ENCODE measurements at regions not wholly inside any gene's neighbourhood (a gene's known extent, or its start where the extent isn't known, plus 50 kb on each side); places are given as distances from the start of the nearest gene placed in this dataset.

DNA sequence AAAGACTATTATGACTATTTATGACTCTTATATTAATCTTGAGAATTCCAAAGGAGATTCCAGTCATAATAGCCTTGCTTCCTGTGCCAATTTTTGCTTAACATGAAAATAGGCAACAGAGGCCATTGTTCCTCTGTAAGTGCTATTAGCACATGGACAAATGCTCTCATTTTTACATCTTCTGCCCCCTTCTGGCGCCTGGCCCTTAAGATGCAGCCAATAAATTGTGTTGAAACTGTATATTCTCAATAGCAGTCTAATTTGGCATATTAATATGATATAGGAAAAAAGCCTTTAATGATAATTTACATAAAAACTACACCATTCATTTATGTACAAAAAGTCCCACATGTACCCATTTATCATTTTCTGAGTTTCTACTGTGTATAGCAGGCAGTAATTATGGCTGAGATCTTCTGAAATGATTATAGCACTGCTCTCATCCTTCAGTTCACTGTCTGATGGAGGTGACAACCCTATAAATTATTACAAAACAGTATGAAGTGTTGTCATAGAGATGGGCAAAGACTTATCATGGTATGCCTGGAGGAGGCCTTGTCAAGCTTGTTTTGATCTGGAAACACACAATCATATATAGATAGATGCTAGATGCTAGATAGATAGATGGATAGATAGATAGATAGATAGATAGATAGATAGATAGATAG is 613.3 kb downstream of the TSN start:
- H3K4me3 Mint-ChIP-seq (ENCODE audit: unreplicated experiment) = no peak overlapping the region
- H3K4me1 Mint-ChIP-seq (ENCODE audit: low read depth) = peaks cover 8% of the 10 kb centered on the region
- TF ChIP-seq, protein P1, sequence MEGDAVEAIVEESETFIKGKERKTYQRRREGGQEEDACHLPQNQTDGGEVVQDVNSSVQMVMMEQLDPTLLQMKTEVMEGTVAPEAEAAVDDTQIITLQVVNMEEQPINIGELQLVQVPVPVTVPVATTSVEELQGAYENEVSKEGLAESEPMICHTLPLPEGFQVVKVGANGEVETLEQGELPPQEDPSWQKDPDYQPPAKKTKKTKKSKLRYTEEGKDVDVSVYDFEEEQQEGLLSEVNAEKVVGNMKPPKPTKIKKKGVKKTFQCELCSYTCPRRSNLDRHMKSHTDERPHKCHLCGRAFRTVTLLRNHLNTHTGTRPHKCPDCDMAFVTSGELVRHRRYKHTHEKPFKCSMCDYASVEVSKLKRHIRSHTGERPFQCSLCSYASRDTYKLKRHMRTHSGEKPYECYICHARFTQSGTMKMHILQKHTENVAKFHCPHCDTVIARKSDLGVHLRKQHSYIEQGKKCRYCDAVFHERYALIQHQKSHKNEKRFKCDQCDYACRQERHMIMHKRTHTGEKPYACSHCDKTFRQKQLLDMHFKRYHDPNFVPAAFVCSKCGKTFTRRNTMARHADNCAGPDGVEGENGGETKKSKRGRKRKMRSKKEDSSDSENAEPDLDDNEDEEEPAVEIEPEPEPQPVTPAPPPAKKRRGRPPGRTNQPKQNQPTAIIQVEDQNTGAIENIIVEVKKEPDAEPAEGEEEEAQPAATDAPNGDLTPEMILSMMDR (IDR thresholded peaks at IDR 0.05) = peak; percentile 42
- DNase-seq (ENCODE audit: low spot score) = no peak
- peaks cover 2% of the 10 kb centered on the region for H3K36me3 Mint-ChIP-seq (ENCODE audit: low read depth)
- H3K27ac Mint-ChIP-seq (ENCODE audit: unreplicated experiment) = no peak overlapping the region
- H3K9me3 Mint-ChIP-seq (ENCODE audit: low read depth) = peaks cover 18% of the 10 kb centered on the region
- no peaks in the 10 kb centered on the region for H3K27me3 Mint-ChIP-seq (ENCODE audit: low read depth)

- peaks cover 5% of the 10 kb centered on the region for H3K9me3 Mint-ChIP-seq (ENCODE audit: low read depth)
These were observed 623.1 kb downstream of the TSN start for GRCh38 chr2:122378521-122378920.

GRCh38 chr2:122384768-122385333 is 629.4 kb downstream of the TSN start:
- TF ChIP-seq, protein P1 (IDR thresholded peaks at IDR 0.05) = no peak
- no peak for DNase-seq (ENCODE audit: low spot score)
- peaks cover 22% of the 10 kb centered on the region for H3K9me3 Mint-ChIP-seq (ENCODE audit: low read depth)
- no peaks in the 10 kb centered on the region for H3K4me1 Mint-ChIP-seq (ENCODE audit: low read depth)
- H3K36me3 Mint-ChIP-seq (ENCODE audit: low read depth) = no peaks in the 10 kb centered on the region
- H3K4me3 Mint-ChIP-seq (ENCODE audit: unreplicated experiment) = no peak overlapping the region
- peaks cover 4% of the 10 kb centered on the region for H3K27me3 Mint-ChIP-seq (ENCODE audit: low read depth)
- no peak overlapping the region for H3K27ac Mint-ChIP-seq (ENCODE audit: unreplicated experiment)

More at GRCh38 chr2:122378521-122378920, 623.1 kb downstream of the TSN start:
- Mint-ChIP-seq H3K4me3 (ENCODE audit: unreplicated experiment) (no peak overlapping the region), H3K4me1 (ENCODE audit: low read depth) (no peaks in the 10 kb centered on the region), H3K27ac (ENCODE audit: unreplicated experiment) (no peak overlapping the region), H3K27me3 (ENCODE audit: low read depth) (peaks cover 4% of the 10 kb centered on the region), H3K36me3 (ENCODE audit: low read depth) (no peaks in the 10 kb centered on the region)
- no peak for DNase-seq (ENCODE audit: low spot score)
- TF ChIP-seq, protein P1 (IDR thresholded peaks at IDR 0.05) = no peak

GRCh38 chr2:122388208-122388607 is 632.8 kb downstream of the TSN start:
- DNase-seq (ENCODE audit: low spot score) = no peak
- no peak overlapping the region for H3K4me3 Mint-ChIP-seq (ENCODE audit: unreplicated experiment)
- H3K9me3 Mint-ChIP-seq (ENCODE audit: low read depth) = peaks cover 22% of the 10 kb centered on the region
- TF ChIP-seq, protein P1 (IDR thresholded peaks at IDR 0.05) = no peak
- no peak overlapping the region for H3K27ac Mint-ChIP-seq (ENCODE audit: unreplicated experiment)
- no peaks in the 10 kb centered on the region for H3K27me3 Mint-ChIP-seq (ENCODE audit: low read depth)
- peaks cover 5% of the 10 kb centered on the region for H3K4me1 Mint-ChIP-seq (ENCODE audit: low read depth)
- H3K36me3 Mint-ChIP-seq (ENCODE audit: low read depth) = no peaks in the 10 kb centered on the region

GRCh38 chr2:122389694-122390093 is 634.2 kb downstream of the TSN start:
- H3K36me3 Mint-ChIP-seq (ENCODE audit: low read depth) = no peaks in the 10 kb centered on the region
- peaks cover 5% of the 10 kb centered on the region for H3K4me1 Mint-ChIP-seq (ENCODE audit: low read depth)
- no peaks in the 10 kb centered on the region for H3K27me3 Mint-ChIP-seq (ENCODE audit: low read depth)
- peak overlapping the region; percentile 32 for H3K27ac Mint-ChIP-seq (ENCODE audit: unreplicated experiment)
- DNase-seq (ENCODE audit: low spot score) = no peak
- H3K4me3 Mint-ChIP-seq (ENCODE audit: unreplicated experiment) = no peak overlapping the region
- peaks cover 22% of the 10 kb centered on the region for H3K9me3 Mint-ChIP-seq (ENCODE audit: low read depth)
- TF ChIP-seq, protein P1 (IDR thresholded peaks at IDR 0.05) = no peak

All from chondrocyte (in vitro differentiated cells).